CD4-positive, alpha-beta T cell treated with Interferon gamma for 1 hour (primary cell): ENCODE measurements at regions not wholly inside any gene's neighbourhood (a gene's known extent, or its start where the extent isn't known, plus 50 kb on each side); places are given as distances from the start of the nearest gene placed in this dataset.
"Not testable (repeated sequence)": the region's sequence is repeated elsewhere in the genome, so short reads cannot be mapped to it uniquely, and the experiment has no call there.

Source experiments
- DNase-seq: peaks from one replicate; pipeline ENCODE4 v3.0.0-alpha.2; 2020

DNA sequence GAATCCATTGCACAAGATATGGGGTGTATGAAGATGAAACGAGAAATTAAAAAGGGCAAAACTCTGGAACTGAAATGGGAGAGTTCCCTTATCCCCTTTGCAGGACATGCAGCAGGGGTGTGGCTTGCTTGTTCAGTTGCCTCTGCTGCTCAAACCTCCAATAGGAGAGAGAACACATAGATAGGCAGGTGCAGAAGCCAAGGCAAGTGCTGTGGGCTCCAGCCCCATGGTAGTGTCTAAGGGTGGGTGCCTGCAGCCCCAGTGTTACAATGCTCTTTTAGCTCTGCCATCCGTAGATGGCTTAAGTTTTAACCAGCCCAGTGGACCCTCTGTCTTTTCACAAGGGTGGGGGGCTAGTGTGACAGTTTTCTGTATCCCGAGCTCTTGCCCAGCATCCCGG lies 69.7 kb downstream of the CMAS start:
- DNase-seq: no peak

DNA sequence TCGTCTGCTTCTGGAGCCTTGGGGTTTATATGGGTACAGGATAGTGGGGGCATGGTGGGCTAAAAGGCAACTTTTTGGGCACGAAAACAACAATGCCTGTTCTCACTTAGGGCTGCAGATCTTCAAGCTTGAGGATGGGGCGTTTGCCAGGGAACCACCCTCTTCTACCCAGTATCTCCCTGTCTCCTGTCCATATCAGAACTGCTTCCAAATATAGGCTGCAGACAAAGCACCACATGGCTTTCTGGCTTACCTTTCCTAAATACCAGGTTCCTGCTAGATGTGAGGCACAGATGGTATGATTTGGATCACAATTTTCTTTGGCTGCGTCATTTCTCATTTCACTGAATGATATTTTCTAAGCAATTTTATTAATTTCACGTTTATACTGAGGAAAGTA lies 70.4 kb downstream of the CMAS start:
- no peak for DNase-seq

DNA sequence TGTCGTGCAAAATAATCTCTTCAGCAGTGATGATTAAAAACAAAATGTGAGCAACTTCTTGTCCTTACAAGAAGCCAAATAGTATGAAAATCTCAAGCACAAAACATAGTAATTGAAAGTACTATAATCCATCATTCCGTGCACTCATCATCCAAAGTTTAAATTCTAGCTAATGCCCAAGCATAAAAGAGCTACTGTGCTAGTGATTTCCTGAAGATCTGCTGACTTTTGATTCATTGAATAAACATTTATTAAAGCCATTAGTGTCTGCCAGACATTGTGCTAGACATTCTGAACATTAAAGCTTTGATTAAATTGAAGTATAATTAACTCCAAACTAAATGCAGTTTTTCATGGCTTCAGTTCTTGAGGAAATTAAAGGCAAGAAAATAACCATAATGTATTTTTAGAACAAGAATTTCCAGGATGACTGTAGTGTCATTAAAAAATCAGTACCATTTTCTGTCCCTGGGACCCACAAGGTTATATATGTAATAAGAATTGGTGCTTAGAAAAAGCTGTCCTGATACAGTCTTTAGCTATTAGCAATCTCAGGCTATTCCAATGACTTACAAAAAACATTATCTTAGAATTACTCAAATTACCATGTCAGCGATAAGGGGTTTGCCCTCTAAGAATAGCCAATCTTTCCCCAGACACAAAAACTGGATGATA lies 71.7 kb downstream of the CMAS start:
- no peak for DNase-seq

DNA sequence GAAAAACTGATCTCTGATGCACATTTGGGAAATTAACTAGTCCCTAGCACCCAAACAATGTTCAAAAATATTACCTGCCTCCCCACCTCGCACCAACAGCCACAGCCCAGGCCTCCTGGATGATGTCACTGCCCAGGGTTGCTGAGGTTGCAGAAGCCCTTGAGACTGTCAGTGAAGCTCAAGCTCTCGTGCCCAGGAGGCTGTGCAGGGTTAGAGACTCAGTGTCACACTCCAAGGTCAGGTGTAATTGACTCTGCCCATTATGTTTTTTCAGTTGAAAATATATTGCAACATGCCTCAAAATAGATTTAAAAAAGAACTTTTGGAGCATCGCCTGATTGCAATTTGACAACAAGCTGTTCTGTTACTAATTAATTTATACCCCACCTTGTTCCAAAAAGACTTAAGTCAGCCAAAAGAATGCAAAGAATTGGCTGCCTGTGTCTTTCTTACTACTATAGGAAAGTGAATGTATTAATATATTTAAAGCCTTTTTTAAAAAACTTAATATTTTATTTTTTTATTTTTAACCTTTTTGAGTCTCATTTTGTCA lies 72.3 kb downstream of the CMAS start:
- DNase-seq: no peak

DNA sequence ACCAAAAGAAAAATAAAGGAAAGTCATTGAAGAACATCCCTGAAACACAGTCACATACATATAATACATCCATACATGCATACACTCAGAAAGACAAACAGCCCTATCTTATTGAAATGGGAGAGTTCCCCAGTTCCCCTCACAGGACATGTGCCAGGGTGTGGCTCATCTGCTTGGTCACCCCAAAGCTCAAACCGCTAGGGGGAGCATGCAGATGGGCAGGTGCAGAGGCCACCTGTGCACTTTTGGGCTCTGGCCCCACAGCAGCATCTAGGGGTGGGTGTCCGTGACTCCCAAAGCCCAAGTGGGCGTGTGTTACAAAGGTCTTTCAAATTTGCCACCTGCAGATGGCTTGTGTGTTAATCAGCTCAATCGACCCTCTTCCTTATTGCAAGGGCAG lies 75.2 kb downstream of the CMAS start:
- DNase-seq: peak; percentile 11

DNA sequence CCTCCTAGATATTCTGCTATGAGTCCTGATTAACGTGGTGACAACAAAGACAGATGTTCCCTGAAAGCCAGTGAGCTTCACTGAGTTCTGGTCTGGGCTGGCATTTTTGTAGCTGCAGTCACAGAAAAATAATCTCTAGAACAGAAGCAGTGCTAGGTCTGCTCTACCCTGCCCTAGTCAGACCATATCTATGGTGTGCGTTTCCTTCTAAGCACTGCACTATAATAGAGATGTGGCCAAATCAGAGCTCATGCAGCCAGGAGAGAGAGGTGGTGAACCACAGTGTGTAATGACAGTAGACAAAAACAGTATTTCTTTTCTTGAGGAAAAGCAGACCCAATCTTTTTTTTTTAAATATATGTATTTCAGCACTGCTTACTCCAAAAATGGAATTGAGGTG lies 76.3 kb downstream of the CMAS start:
- DNase-seq: no peak

DNA sequence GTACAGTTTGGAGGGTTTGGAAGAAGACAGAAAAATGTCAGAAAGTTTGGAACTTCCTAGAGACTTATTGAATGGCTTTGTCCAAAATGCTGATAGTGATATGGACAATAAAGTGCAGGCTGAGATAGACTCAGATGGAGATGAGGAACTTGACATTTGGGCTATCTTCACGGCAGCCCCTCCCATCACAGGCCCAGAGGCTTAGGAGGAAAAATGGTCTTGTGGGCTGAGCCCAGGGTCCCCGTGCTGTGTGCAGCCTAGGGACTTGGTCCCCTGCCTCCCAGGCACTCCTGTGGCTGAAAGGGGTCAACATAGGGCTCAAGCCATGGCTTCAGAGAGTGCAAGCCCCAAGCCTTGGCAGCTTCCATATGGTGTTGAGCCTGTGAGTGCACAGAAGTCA lies 79.0 kb downstream of the CMAS start:
- no peak for DNase-seq

- DNase-seq: not testable (repeated sequence)
Observed at GRCh38 chr12:22126101-22126500, 80.1 kb downstream of the CMAS start.

GRCh38 chr12:22126758-22127157 lies 80.7 kb downstream of the CMAS start:
- no peak for DNase-seq

- DNase-seq: no peak
Observed at GRCh38 chr12:22130671-22131070, 84.7 kb downstream of the CMAS start.

- DNase-seq: not testable (repeated sequence)
Observed at GRCh38 chr12:22136604-22137117, 90.6 kb downstream of the CMAS start.
